Spleen (tissue), 7 donors: ENCODE measurements at regions not wholly inside any gene's neighbourhood (a gene's known extent, or its start where the extent isn't known, plus 50 kb on each side); places are given as distances from the start of the nearest gene placed in this dataset.
"Not testable (repeated sequence)": the region's sequence is repeated elsewhere in the genome, so short reads cannot be mapped to it uniquely, and the experiment has no call there.

Source experiments
- POLR2A ChIP-seq, 3 donors: fragments of 450-650 bp; IDR thresholded peaks; one replicate each; pipeline ENCODE4 v1.5.1; 2017; ENCODE audit warnings: antibody characterized with exemption in 3 of 3, mild to moderate bottlenecking in 1 of 3
- TF ChIP-seq, protein P1 (sequence below), 11 experiments: fragments of 200-600 bp in 7 of 11; fragments of 450-650 bp in 4 of 11; sonication (generic) in 4 of 11; IDR thresholded peaks in 8 of 11; conservative IDR thresholded peaks in 3 of 11; 1 replicate in 7 of 11; 2 replicates in 4 of 11; pipeline versions ENCODE4 v1.4.0 to v1.8.0; 2016 to 2021; ENCODE audit warnings: antibody characterized with exemption in 11 of 11, inconsistent platforms in 4 of 11, mild to moderate bottlenecking in 1 of 11
- donor health status: DM: no; HTN: no; CAD: no; lungs with moderate emphysema.
- donor health status: DM: no; HTN: no; CAD: no.
- donor health status: DM: no; HTN: no; CAD: no.

- TF ChIP-seq, protein P1, sequence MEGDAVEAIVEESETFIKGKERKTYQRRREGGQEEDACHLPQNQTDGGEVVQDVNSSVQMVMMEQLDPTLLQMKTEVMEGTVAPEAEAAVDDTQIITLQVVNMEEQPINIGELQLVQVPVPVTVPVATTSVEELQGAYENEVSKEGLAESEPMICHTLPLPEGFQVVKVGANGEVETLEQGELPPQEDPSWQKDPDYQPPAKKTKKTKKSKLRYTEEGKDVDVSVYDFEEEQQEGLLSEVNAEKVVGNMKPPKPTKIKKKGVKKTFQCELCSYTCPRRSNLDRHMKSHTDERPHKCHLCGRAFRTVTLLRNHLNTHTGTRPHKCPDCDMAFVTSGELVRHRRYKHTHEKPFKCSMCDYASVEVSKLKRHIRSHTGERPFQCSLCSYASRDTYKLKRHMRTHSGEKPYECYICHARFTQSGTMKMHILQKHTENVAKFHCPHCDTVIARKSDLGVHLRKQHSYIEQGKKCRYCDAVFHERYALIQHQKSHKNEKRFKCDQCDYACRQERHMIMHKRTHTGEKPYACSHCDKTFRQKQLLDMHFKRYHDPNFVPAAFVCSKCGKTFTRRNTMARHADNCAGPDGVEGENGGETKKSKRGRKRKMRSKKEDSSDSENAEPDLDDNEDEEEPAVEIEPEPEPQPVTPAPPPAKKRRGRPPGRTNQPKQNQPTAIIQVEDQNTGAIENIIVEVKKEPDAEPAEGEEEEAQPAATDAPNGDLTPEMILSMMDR (IDR thresholded peaks at IDR 0.05 in 8 of 11, conservative IDR thresholded peaks at IDR 0.05 in 3 of 11): not testable (repeated sequence)
- not testable (repeated sequence) for TF ChIP-seq POLR2A (IDR thresholded peaks at IDR 0.05)
Observed at GRCh38 chr6:169973588-169974467, 222.4 kb downstream of the ERMARD start.
